HEK293T (cell line): ENCODE measurements at regions not wholly inside any gene's neighbourhood (a gene's known extent, or its start where the extent isn't known, plus 50 kb on each side); places are given as distances from the start of the nearest gene placed in this dataset.

ENCODE experiments used
- ARNT ChIP-seq: fragments of 450-650 bp; IDR thresholded peaks from 2 replicates; pipeline ENCODE4 v1.6.1; 2017; ENCODE audit warnings: mild to moderate bottlenecking
- BHLHE40 ChIP-seq: fragments of 450-650 bp; IDR thresholded peaks from 2 replicates; pipeline ENCODE4 v1.6.1; 2016; ENCODE audit warnings: mild to moderate bottlenecking, moderate library complexity, borderline replicate concordance
- ELF4 ChIP-seq: fragments of 450-650 bp; IDR thresholded peaks from 2 replicates; pipeline ENCODE4 v1.6.1; 2017; ENCODE audit warnings: antibody characterized with exemption
- FOXM1 ChIP-seq: fragments of 450-650 bp; IDR thresholded peaks from 2 replicates; pipeline ENCODE4 v1.6.1; 2017; ENCODE audit warnings: mild to moderate bottlenecking, borderline replicate concordance
- NFRKB ChIP-seq: fragments of 450-650 bp; IDR thresholded peaks from 2 replicates; pipeline ENCODE4 v1.6.1; 2016; ENCODE audit warnings: mild to moderate bottlenecking, moderate library complexity
- SP1 ChIP-seq: fragments of 450-650 bp; IDR thresholded peaks from 2 replicates; pipeline ENCODE4 v1.6.1; 2017
- SUZ12 ChIP-seq: fragments of 450-650 bp; IDR thresholded peaks from 2 replicates; pipeline ENCODE4 v1.6.1; 2016; ENCODE audit warnings: mild to moderate bottlenecking

GRCh38 chr11:19474954-19475721, 234.4 kb upstream of the E2F8 start:
- no peak for TF ChIP-seq FOXM1
- no peak for TF ChIP-seq SUZ12
- TF ChIP-seq ELF4, result no peak
- TF ChIP-seq BHLHE40, result no peak
- no peak for TF ChIP-seq SP1
- no peak for TF ChIP-seq ARNT
- no peak for TF ChIP-seq NFRKB
